ENCODE measurements at regions not wholly inside any gene's neighbourhood (a gene's known extent, or its start where the extent isn't known, plus 50 kb on each side); places are given as distances from the start of the nearest gene placed in this dataset.

DNA sequence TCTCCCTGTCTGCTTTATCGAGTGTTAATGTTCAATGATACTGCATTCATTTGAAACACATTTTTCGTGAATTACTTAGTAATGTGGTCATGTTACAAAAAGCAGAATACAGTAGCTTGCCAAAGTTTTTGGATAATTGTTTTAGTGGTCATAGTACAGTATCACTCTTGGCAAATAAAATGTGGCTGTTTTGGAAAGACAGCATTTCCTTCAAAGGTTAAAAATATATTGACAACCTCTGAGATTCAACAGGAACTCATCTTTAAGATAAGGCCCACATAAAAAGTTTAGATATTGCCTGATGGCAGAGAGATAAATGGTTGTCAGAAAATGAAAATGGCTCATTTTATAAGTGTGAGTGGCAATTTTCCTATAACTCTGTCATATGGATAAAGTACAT is 297.7 kb upstream of the MAN1A1 start:
- H3K4me3 ChIP-seq (ENCODE audit: insufficient read depth, low read depth, low read length), result no peak overlapping the region
- no peak overlapping the region for H2AFZ ChIP-seq (replicated peaks; ENCODE audit: low read length, poor library complexity)
- BruUV-seq (replicated peaks), result no TSS peak
- no peak overlapping the region for H2AK9ac ChIP-seq (replicated peaks; ENCODE audit: low read depth, low read length, poor library complexity)
- intact Hi-C loops (cut with micrococcal nuclease) (no loop called here), dilution Hi-C loops (cut with HindIII; ENCODE audit: low sequenced_read_pairs, unreplicated experiment) (no loop called here), in situ Hi-C loops (cut with MboI; ENCODE audit: low sequenced_read_pairs) (no loop called here)
- ATAC-seq (ENCODE audit: low read depth) (no peak), DNase-seq (no peak)
- no peak overlapping the region for H3K18ac ChIP-seq (ENCODE audit: low read depth, low read length)
- no peak overlapping the region for H4K5ac ChIP-seq (ENCODE audit: low read depth, low read length)
- no peak overlapping the region for H2BK5ac ChIP-seq (ENCODE audit: low read depth, low read length, poor library complexity, severe bottlenecking)
- H2BK15ac ChIP-seq (ENCODE audit: low read depth, low read length), result no peak overlapping the region
- H3K4me1 ChIP-seq (ENCODE audit: control insufficient read depth, insufficient read depth, low read length), result no peaks in the 10 kb centered on the region
- H3K56ac ChIP-seq (ENCODE audit: extremely low read depth, insufficient read depth, low read length), result no peak overlapping the region
- H3K27me3 ChIP-seq (ENCODE audit: control insufficient read depth, insufficient read depth, low read length), result no peaks in the 10 kb centered on the region
- no peak overlapping the region for H2BK20ac ChIP-seq (ENCODE audit: low read depth, low read length)
- no peak overlapping the region for H3K23ac ChIP-seq (ENCODE audit: low read depth, low read length)
- no peaks in the 10 kb centered on the region for H3K36me3 ChIP-seq (ENCODE audit: control insufficient read depth, insufficient read depth, low read length)
- no peaks in the 10 kb centered on the region for H3K79me1 ChIP-seq (ENCODE audit: low read depth in 1 of 2, low read length in 2 of 2)
- WGBS, 2 experiments (ENCODE audit: extremely low coverage in 2 of 2, insufficient read length in 1 of 2), result no CpG with 5 or more reads among the region's 2 CpGs
- no peak overlapping the region for H3K14ac ChIP-seq (replicated peaks; ENCODE audit: low read depth, low read length)
- no peak overlapping the region for H3K27ac ChIP-seq (ENCODE audit: insufficient read depth, low read length)
- no peak overlapping the region for H3K4me2 ChIP-seq (ENCODE audit: low read depth, low read length)
- H2BK120ac ChIP-seq (ENCODE audit: low read depth, low read length), result no peak overlapping the region
- H4K8ac ChIP-seq (ENCODE audit: low read depth in 2 of 2, low read length in 2 of 2), result no peak overlapping the region
- no peak overlapping the region for H4K91ac ChIP-seq (ENCODE audit: insufficient read depth, low read depth, low read length)
- H3K9me3 ChIP-seq (ENCODE audit: control insufficient read depth, insufficient read depth, low read length), result no peaks in the 10 kb centered on the region
- H3K4ac ChIP-seq (ENCODE audit: low read depth, low read length), result no peak overlapping the region
- no peak for TF ChIP-seq MAFK (IDR thresholded peaks at IDR 0.05; ENCODE audit: low read depth, low read length)
- TF ChIP-seq FOS (IDR thresholded peaks at IDR 0.05; ENCODE audit: low read depth, low read length), result no peak
- no peaks in the 10 kb centered on the region for H3K9me1 ChIP-seq (ENCODE audit: insufficient read depth, low read length)
- H3K9ac ChIP-seq (ENCODE audit: low read depth, low read length), result no peak overlapping the region
- ChIA-PET CTCF (interaction anchor here (0.6 kb wide), 1 partner anchor 161 kb away, joined by 5 read pairs; no protein-coding TSS in a partner anchor), POLR2A (ENCODE audit: unreplicated experiment) (no interaction called here)
- H2AK5ac ChIP-seq (ENCODE audit: low read depth, low read length), result no peak overlapping the region
- no peaks in the 10 kb centered on the region for H4K20me1 ChIP-seq (ENCODE audit: insufficient read depth, low read length)

Data from IMR-90 (cell line).